Testis (tissue), 2 donors: ENCODE measurements at regions not wholly inside any gene's neighbourhood (a gene's known extent, or its start where the extent isn't known, plus 50 kb on each side); places are given as distances from the start of the nearest gene placed in this dataset.
"Not testable (repeated sequence)": the region's sequence is repeated elsewhere in the genome, so short reads cannot be mapped to it uniquely, and the experiment has no call there.

Source experiments
- DNase-seq: peaks from one replicate; pipeline ENCODE4 v3.0.0-alpha.2; 2019
- H3K27ac ChIP-seq, 2 donors: fragments of 200-600 bp; sonication (generic); one replicate each; pipeline ENCODE4 v1.5.1; 2019
- H3K27me3 ChIP-seq: fragments of 200-600 bp; sonication (generic); one replicate; pipeline ENCODE4 v1.5.1; 2019
- H3K36me3 ChIP-seq: fragments of 200-600 bp; sonication (generic); one replicate; pipeline ENCODE4 v1.5.1; 2017; ENCODE audit warnings: low read depth; ENCODE audit errors: missing control alignments
- H3K4me1 ChIP-seq: fragments of 200-600 bp; sonication (generic); one replicate; pipeline ENCODE4 v1.5.1; 2019
- H3K4me3 ChIP-seq, 2 donors: fragments of 200-600 bp; sonication (generic); one replicate each; pipeline ENCODE4 v1.5.1; 2017 to 2019
- H3K9me3 ChIP-seq: fragments of 200-600 bp; sonication (generic); one replicate; pipeline ENCODE4 v1.5.1; 2017
- CTCF ChIP-seq, 3 experiments: fragments of 450-650 bp in 2 of 3; fragments of 200-600 bp in 1 of 3; sonication (generic) in 1 of 3; IDR thresholded peaks; one replicate each; pipeline ENCODE4 v1.5.1; 2016 to 2019; ENCODE audit warnings: antibody characterized with exemption in 3 of 3, mild to moderate bottlenecking in 2 of 3, moderate library complexity in 1 of 3
- POLR2A ChIP-seq: fragments of 450-650 bp; IDR thresholded peaks from one replicate; pipeline ENCODE4 v1.6.1; 2017; ENCODE audit warnings: antibody characterized with exemption, mild to moderate bottlenecking, moderate library complexity
- WGBS, 2 donors: methylation state at CpG; one replicate each; pipeline ENCODE4 v1.1.5; 2018; 5-methylcytosine and 5-hydroxymethylcytosine counted together
- intact Hi-C: fragments of 100-400 bp; cut with DNase I; formaldehyde crosslinking; loops from one replicate; pipeline ENCODE4 v1.15.1; 2023; ENCODE audit warnings: low total_unique reads

DNA sequence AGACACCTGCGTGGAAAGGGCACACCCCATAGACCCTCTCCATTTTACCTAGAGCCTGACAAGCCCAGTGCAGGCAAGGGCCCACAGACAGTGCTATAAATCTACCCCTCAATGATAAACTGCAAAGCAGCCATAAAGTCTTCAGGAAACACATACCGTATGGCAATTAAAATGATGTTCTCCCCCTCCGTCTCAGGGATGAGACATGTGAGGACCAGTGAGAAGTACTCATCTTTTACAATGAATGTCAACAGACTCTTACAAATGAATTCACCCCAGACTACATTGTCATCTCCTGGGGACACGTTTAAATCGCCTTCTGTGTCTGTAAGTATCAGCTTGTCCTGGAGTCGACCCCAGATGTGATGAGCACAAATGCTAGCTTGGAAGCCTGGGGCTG, 362.7 kb downstream of the ADGRD1 start:
- Histone ChIP-seq H3K9me3 (no peaks in the 10 kb centered on the region), H3K4me1 (no peaks in the 10 kb centered on the region), H3K36me3 (no peaks in the 10 kb centered on the region), H3K4me3 (no peak overlapping the region), H3K27me3 (no peaks in the 10 kb centered on the region), H3K27ac (no peak overlapping the region)
- intact Hi-C loops: loop anchor here (10.0 kb wide), 1 partner anchor 772 kb away; no protein-coding TSS in a partner anchor
- DNase-seq: no peak
- 83 to 88% methylated on average over 6 of the region's 6 CpGs for WGBS, 2 donors
- no peak for TF ChIP-seq CTCF (IDR thresholded peaks at IDR 0.05)
- no peak for TF ChIP-seq POLR2A

DNA sequence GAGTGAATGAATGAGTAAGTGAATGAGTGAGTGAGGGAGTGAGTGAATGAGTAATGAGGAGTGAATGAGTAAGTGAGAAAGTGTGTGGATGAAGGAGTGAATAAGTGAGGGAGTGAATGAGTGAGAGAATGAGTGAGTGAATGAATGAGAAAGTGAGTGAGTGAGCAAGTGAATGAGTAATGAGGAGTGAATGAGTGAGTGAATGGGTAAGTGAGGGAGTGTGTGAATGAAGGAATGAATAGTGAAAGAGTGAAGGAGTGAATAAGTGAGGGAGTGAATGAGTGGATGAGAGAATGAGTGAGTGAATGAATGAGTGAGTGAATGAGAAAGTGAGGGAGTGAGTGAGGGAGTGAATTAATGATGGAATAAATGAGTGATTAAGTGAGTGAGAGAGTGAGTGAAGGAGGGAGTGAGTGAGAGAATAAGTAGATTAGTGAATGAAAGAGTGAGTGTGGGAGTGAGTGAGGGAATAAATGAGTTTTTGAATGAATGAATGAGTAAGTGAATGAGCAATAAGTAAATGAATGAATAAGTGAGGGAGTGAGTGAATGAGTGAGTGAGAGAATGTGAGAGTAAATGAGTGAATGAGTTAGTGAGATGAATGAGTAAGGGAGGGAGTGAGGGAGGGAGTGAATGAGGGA, 364.5 kb downstream of the ADGRD1 start:
- intact Hi-C loops: loop anchor here (10.0 kb wide), 1 partner anchor 773 kb away; no protein-coding TSS in a partner anchor
- no peaks in the 10 kb centered on the region for H3K9me3 ChIP-seq
- no peak overlapping the region for H3K27ac ChIP-seq
- no peaks in the 10 kb centered on the region for H3K36me3 ChIP-seq
- H3K4me1 ChIP-seq: no peaks in the 10 kb centered on the region
- no peak overlapping the region for H3K4me3 ChIP-seq
- no peaks in the 10 kb centered on the region for H3K27me3 ChIP-seq
- TF ChIP-seq POLR2A: no peak
- no peak for TF ChIP-seq CTCF (IDR thresholded peaks at IDR 0.05)
- DNase-seq: no peak

DNA sequence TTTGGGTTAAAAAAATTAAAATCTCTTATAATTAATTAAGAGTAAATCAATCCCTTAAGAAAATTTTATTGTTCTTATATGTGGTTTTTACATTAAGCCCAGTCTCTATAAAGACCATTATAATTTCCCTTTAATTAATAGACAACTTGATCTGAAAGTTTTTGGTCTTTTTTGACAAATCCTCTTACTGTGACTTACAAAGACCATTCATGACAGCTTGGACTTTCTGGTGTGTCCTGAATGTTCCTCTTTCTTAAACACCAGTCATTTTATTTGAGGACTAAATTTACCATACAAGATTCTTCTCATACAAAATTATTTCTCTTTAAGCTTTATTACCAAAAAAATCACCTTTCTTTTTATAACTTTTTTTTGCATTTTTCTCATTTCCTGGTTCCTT, 368.3 kb downstream of the ADGRD1 start:
- no peak for DNase-seq
- intact Hi-C loops: no loop called here
- H3K4me1 ChIP-seq: no peaks in the 10 kb centered on the region
- H3K27me3 ChIP-seq: no peaks in the 10 kb centered on the region
- H3K4me3 ChIP-seq: no peak overlapping the region
- no peak overlapping the region for H3K27ac ChIP-seq
- no peaks in the 10 kb centered on the region for H3K36me3 ChIP-seq
- TF ChIP-seq POLR2A (no peak), CTCF (IDR thresholded peaks at IDR 0.05) (no peak)
- H3K9me3 ChIP-seq: no peaks in the 10 kb centered on the region

- H3K36me3 ChIP-seq, H3K27ac ChIP-seq, H3K4me3 ChIP-seq, H3K27me3 ChIP-seq, DNase-seq, intact Hi-C loops, H3K9me3 ChIP-seq, H3K4me1 ChIP-seq: not testable (repeated sequence)
- WGBS, 2 donors: 88% methylated on average over 3 of the region's 3 CpGs
These were observed 368.8 kb downstream of the ADGRD1 start for GRCh38 chr12:131322460-131322859.

GRCh38 chr12:131323879-131324278, 370.2 kb downstream of the ADGRD1 start:
- no peaks in the 10 kb centered on the region for H3K4me1 ChIP-seq
- intact Hi-C loops: no loop called here
- 39 to 43% methylated on average over 2 of the region's 2 CpGs for WGBS, 2 donors
- TF ChIP-seq CTCF (IDR thresholded peaks at IDR 0.05) (no peak), POLR2A (no peak)
- no peaks in the 10 kb centered on the region for H3K9me3 ChIP-seq
- no peak for DNase-seq
- no peak overlapping the region for H3K4me3 ChIP-seq
- H3K27ac ChIP-seq: no peak overlapping the region
- no peaks in the 10 kb centered on the region for H3K27me3 ChIP-seq
- no peaks in the 10 kb centered on the region for H3K36me3 ChIP-seq
